ENCODE measurements at regions not wholly inside any gene's neighbourhood (a gene's known extent, or its start where the extent isn't known, plus 50 kb on each side); places are given as distances from the start of the nearest gene placed in this dataset.
"Not testable (repeated sequence)": the region's sequence is repeated elsewhere in the genome, so short reads cannot be mapped to it uniquely, and the experiment has no call there.

GRCh38 chr5:163094492-163095180 lies 342.8 kb upstream of the CCNG1 start:
- no peak for TF ChIP-seq CTCF (IDR thresholded peaks at IDR 0.05)
- Histone ChIP-seq H3K36me3 (no peaks in the 10 kb centered on the region), H3K4me3 (no peak overlapping the region), H3K4me1 (no peaks in the 10 kb centered on the region), H3K9me3 (no peaks in the 10 kb centered on the region), H3K27ac (no peak overlapping the region), H3K27me3 (no peaks in the 10 kb centered on the region)
- no peak for DNase-seq (ENCODE audit: low spot score)

GRCh38 chr5:163104464-163104863 lies 332.9 kb upstream of the CCNG1 start:
- Histone ChIP-seq H3K27ac (no peak overlapping the region), H3K36me3 (no peaks in the 10 kb centered on the region), H3K4me1 (no peaks in the 10 kb centered on the region), H3K27me3 (no peaks in the 10 kb centered on the region), H3K9me3 (no peaks in the 10 kb centered on the region), H3K4me3 (no peak overlapping the region)
- no peak for TF ChIP-seq CTCF (IDR thresholded peaks at IDR 0.05)
- no peak for DNase-seq (ENCODE audit: low spot score)

GRCh38 chr5:163105456-163105855 lies 331.9 kb upstream of the CCNG1 start:
- DNase-seq (ENCODE audit: low spot score), result no peak
- H3K27me3 ChIP-seq, result no peaks in the 10 kb centered on the region
- H3K4me1 ChIP-seq, result no peaks in the 10 kb centered on the region
- no peak overlapping the region for H3K27ac ChIP-seq
- no peaks in the 10 kb centered on the region for H3K9me3 ChIP-seq
- H3K36me3 ChIP-seq, result no peaks in the 10 kb centered on the region
- no peak overlapping the region for H3K4me3 ChIP-seq
- TF ChIP-seq CTCF (IDR thresholded peaks at IDR 0.05), result no peak

GRCh38 chr5:163106098-163106497 lies 331.3 kb upstream of the CCNG1 start:
- Histone ChIP-seq H3K27ac (no peak overlapping the region), H3K9me3 (no peaks in the 10 kb centered on the region), H3K27me3 (no peaks in the 10 kb centered on the region), H3K36me3 (no peaks in the 10 kb centered on the region), H3K4me3 (no peak overlapping the region), H3K4me1 (no peaks in the 10 kb centered on the region)
- DNase-seq (ENCODE audit: low spot score), result no peak
- TF ChIP-seq CTCF (IDR thresholded peaks at IDR 0.05), result no peak

- H3K4me1 ChIP-seq, result no peaks in the 10 kb centered on the region
- no peaks in the 10 kb centered on the region for H3K27me3 ChIP-seq
- TF ChIP-seq CTCF (IDR thresholded peaks at IDR 0.05), result no peak
- DNase-seq (ENCODE audit: low spot score), result no peak
- H3K36me3 ChIP-seq, result no peaks in the 10 kb centered on the region
- H3K9me3 ChIP-seq, result no peaks in the 10 kb centered on the region
- no peak overlapping the region for H3K4me3 ChIP-seq
- H3K27ac ChIP-seq, result no peak overlapping the region
These were observed 329.0 kb upstream of the CCNG1 start for GRCh38 chr5:163108351-163108750.

- H3K4me1 ChIP-seq, result no peaks in the 10 kb centered on the region
These were observed 322.4 kb upstream of the CCNG1 start for GRCh38 chr5:163115011-163115410.

GRCh38 chr5:163116618-163117017 lies 320.8 kb upstream of the CCNG1 start:
- H3K27me3 ChIP-seq; H3K4me1 ChIP-seq; H3K36me3 ChIP-seq; H3K27ac ChIP-seq; DNase-seq (ENCODE audit: low spot score); H3K4me3 ChIP-seq; H3K9me3 ChIP-seq: not testable (repeated sequence)

More at GRCh38 chr5:163115011-163115410, 322.4 kb upstream of the CCNG1 start:
- Histone ChIP-seq H3K27ac (no peak overlapping the region), H3K9me3 (no peaks in the 10 kb centered on the region), H3K27me3 (no peaks in the 10 kb centered on the region), H3K36me3 (no peaks in the 10 kb centered on the region), H3K4me3 (no peak overlapping the region)
- DNase-seq (ENCODE audit: low spot score), result no peak
- TF ChIP-seq CTCF (IDR thresholded peaks at IDR 0.05), result no peak
